ENCODE measurements at regions not wholly inside any gene's neighbourhood (a gene's known extent, or its start where the extent isn't known, plus 50 kb on each side); places are given as distances from the start of the nearest gene placed in this dataset.
A peak's percentile ranks its signal among the peaks of the same experiment; 100 is the strongest.

GRCh38 chr4:83981156-83981555, 445.2 kb downstream of the GPAT3 start:
- H3K9me3 Mint-ChIP-seq: peaks cover 2 to 6% of the 10 kb centered on the region in 2 donors
- no peak overlapping the region for H3K27ac Mint-ChIP-seq
- intact Hi-C loops (cut with micrococcal nuclease): no loop called here
- Histone ChIP-seq H3K27ac (ENCODE audit: low read length) (no peak overlapping the region), H3K27me3 (ENCODE audit: control insufficient read depth, insufficient read depth, low read length) (no peaks in the 10 kb centered on the region), H3K9me3 (ENCODE audit: control insufficient read depth, insufficient read depth, low read length) (peaks cover 8% of the 10 kb centered on the region), H3K4me1 (ENCODE audit: control insufficient read depth, insufficient read depth, low read length) (no peaks in the 10 kb centered on the region), H3K36me3 (ENCODE audit: control insufficient read depth, insufficient read depth, low read length) (no peaks in the 10 kb centered on the region), H3K4me3 (ENCODE audit: low read length) (no peak overlapping the region)
- H3K27me3 Mint-ChIP-seq (ENCODE audit: low read depth in 2 of 2): no peaks in the 10 kb centered on the region
- DNase-seq (no peak), ATAC-seq (no peak)
- no peak for TF ChIP-seq CTCF (IDR thresholded peaks at IDR 0.05)
- no peaks in the 10 kb centered on the region for H3K4me1 Mint-ChIP-seq
- no peak overlapping the region for H3K4me3 Mint-ChIP-seq
- WGBS (ENCODE audit: insufficient coverage): 90% methylated on average over 2 of the region's 4 CpGs
- H3K36me3 Mint-ChIP-seq: no peaks in the 10 kb centered on the region

- Histone ChIP-seq H3K27me3 (ENCODE audit: control insufficient read depth, insufficient read depth, low read length) (no peaks in the 10 kb centered on the region), H3K9me3 (ENCODE audit: control insufficient read depth, insufficient read depth, low read length) (peaks cover under 1% of the 10 kb centered on the region), H3K4me3 (ENCODE audit: low read length) (no peak overlapping the region), H3K4me1 (ENCODE audit: control insufficient read depth, insufficient read depth, low read length) (no peaks in the 10 kb centered on the region), H3K36me3 (ENCODE audit: control insufficient read depth, insufficient read depth, low read length) (no peaks in the 10 kb centered on the region), H3K27ac (ENCODE audit: low read length) (no peak overlapping the region)
- 86% methylated on average over 3 of the region's 3 CpGs for WGBS (ENCODE audit: insufficient coverage)
- no peaks in the 10 kb centered on the region for H3K27me3 Mint-ChIP-seq (ENCODE audit: low read depth in 2 of 2)
- DNase-seq (no peak), ATAC-seq (no peak)
- TF ChIP-seq CTCF (IDR thresholded peaks at IDR 0.05): no peak
- no peak overlapping the region for H3K4me3 Mint-ChIP-seq
- no peaks in the 10 kb centered on the region for H3K4me1 Mint-ChIP-seq
- H3K9me3 Mint-ChIP-seq: peaks cover 0 to 2% of the 10 kb centered on the region in 2 donors
- intact Hi-C loops (cut with micrococcal nuclease): no loop called here
- no peak overlapping the region for H3K27ac Mint-ChIP-seq
- no peaks in the 10 kb centered on the region for H3K36me3 Mint-ChIP-seq
Observed at GRCh38 chr4:83979773-83980172, 443.9 kb downstream of the GPAT3 start.

- Histone ChIP-seq H3K4me1 (ENCODE audit: control insufficient read depth, insufficient read depth, low read length) (no peaks in the 10 kb centered on the region), H3K9me3 (ENCODE audit: control insufficient read depth, insufficient read depth, low read length) (no peaks in the 10 kb centered on the region), H3K27ac (ENCODE audit: low read length) (no peak overlapping the region), H3K36me3 (ENCODE audit: control insufficient read depth, insufficient read depth, low read length) (no peaks in the 10 kb centered on the region), H3K4me3 (ENCODE audit: low read length) (no peak overlapping the region), H3K27me3 (ENCODE audit: control insufficient read depth, insufficient read depth, low read length) (no peaks in the 10 kb centered on the region)
- 75% methylated on average over 1 of the region's 1 CpG for WGBS (ENCODE audit: insufficient coverage)
- no peak for ATAC-seq
- H3K4me1 Mint-ChIP-seq: no peaks in the 10 kb centered on the region
- H3K9me3 Mint-ChIP-seq: no peaks in the 10 kb centered on the region
- no peak for DNase-seq
- no peaks in the 10 kb centered on the region for H3K36me3 Mint-ChIP-seq
- intact Hi-C loops (cut with micrococcal nuclease): no loop called here
- H3K27me3 Mint-ChIP-seq (ENCODE audit: low read depth in 2 of 2): no peaks in the 10 kb centered on the region
- TF ChIP-seq CTCF (IDR thresholded peaks at IDR 0.05): no peak
- no peak overlapping the region for H3K4me3 Mint-ChIP-seq
- no peak overlapping the region for H3K27ac Mint-ChIP-seq
Observed at GRCh38 chr4:83974111-83974780, 438.3 kb downstream of the GPAT3 start.

- Mint-ChIP-seq H3K9me3 (no peaks in the 10 kb centered on the region), H3K36me3 (no peaks in the 10 kb centered on the region), H3K27ac (no peak overlapping the region), H3K27me3 (ENCODE audit: low read depth in 2 of 2) (no peaks in the 10 kb centered on the region), H3K4me1 (no peaks in the 10 kb centered on the region), H3K4me3 (no peak overlapping the region)
- WGBS (ENCODE audit: insufficient coverage): 80% methylated on average over 3 of the region's 3 CpGs
- H3K36me3 ChIP-seq (ENCODE audit: control insufficient read depth, insufficient read depth, low read length): no peaks in the 10 kb centered on the region
- no peak overlapping the region for H3K27ac ChIP-seq (ENCODE audit: low read length)
- intact Hi-C loops (cut with micrococcal nuclease): no loop called here
- ATAC-seq (no peak), DNase-seq (peak in 1 of 2 donors; percentile 4)
- no peak overlapping the region for H3K4me3 ChIP-seq (ENCODE audit: low read length)
- TF ChIP-seq CTCF (IDR thresholded peaks at IDR 0.05): no peak
- H3K9me3 ChIP-seq (ENCODE audit: control insufficient read depth, insufficient read depth, low read length): peaks cover 5% of the 10 kb centered on the region
- H3K27me3 ChIP-seq (ENCODE audit: control insufficient read depth, insufficient read depth, low read length): no peaks in the 10 kb centered on the region
- no peaks in the 10 kb centered on the region for H3K4me1 ChIP-seq (ENCODE audit: control insufficient read depth, insufficient read depth, low read length)
Observed at GRCh38 chr4:83964996-83965541, 429.2 kb downstream of the GPAT3 start.
